ENCODE measurements at regions not wholly inside any gene's neighbourhood (a gene's known extent, or its start where the extent isn't known, plus 50 kb on each side); places are given as distances from the start of the nearest gene placed in this dataset.

DNA sequence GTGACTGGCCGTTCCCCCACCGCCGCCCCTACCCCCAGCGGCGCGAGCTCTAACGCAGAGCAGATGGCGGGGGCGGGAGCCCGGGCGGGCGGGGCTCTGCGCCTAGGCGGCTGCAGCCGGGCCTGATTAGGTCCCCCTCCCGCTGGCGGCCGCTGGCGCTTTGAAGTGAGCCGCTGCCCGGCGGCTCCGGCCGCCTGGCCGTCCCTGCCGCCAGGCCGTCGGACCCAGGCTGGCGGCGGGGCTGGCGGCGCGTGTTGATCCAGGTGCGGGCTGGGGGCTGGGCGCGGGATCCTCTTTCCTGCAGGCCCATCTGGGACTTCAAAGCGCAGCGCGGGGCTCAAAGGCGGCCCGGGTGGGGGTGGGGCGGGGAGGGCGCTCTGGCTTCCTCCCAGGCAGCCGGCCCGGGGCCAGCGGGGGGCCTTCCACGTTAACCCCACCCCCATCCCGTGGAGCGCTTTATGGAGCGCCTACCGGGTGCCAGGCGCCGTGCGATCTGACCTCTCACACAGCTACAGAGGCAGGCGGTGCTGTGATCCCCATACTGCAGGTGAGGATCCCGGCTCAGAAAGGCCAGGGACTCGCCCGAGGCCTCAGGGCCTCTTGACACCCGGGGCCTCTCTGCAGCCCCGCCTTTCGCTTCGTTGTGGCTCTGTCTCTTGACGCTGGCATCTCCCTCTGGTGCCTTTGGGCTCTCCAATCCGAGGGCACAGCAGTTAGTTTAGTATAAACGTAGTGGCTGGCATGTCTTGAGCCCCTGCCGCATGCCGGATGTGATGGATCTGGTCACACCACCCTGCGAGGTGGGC lies 80.0 kb upstream of the NKD1 start:
- Histone ChIP-seq H3K4me2 (peak overlapping the region; percentile 81), H3K4me1 (ENCODE audit: insufficient read depth) (peaks cover 32% of the 10 kb centered on the region), H4K20me1 (replicated peaks; ENCODE audit: insufficient read depth) (no peaks in the 10 kb centered on the region), H2AFZ (peak overlapping the region; percentile 88; the same call in 1 of the 2 replicates), H3K79me2 (replicated peaks; ENCODE audit: insufficient read depth) (no peaks in the 10 kb centered on the region), H3K9me2 (ENCODE audit: insufficient read depth) (peaks cover 6% of the 10 kb centered on the region; the same call in 1 of the 2 replicates), H3K27ac (ENCODE audit: low read depth) (no peak overlapping the region), H3K4me3 (peak overlapping the region; percentile 56), H3K36me3 (ENCODE audit: insufficient read depth) (no peaks in the 10 kb centered on the region), H3K27me3 (ENCODE audit: insufficient read depth) (peaks cover 43% of the 10 kb centered on the region), H3F3A (replicated peaks; ENCODE audit: low read depth) (no peaks in the 10 kb centered on the region)
- peaks cover 24% of the 10 kb centered on the region for H3K27me3 Mint-ChIP-seq (ENCODE audit: insufficient read depth, low read depth, poor library complexity)
- TF ChIP-seq JUNB (IDR thresholded peaks at IDR 0.05; ENCODE audit: unreplicated experiment) (no peak), POLR2AphosphoS5 (IDR thresholded peaks at IDR 0.05; ENCODE audit: low read depth) (no peak), ZNF331 (CRISPR knock-in tag; IDR thresholded peaks at IDR 0.05; ENCODE audit: low read depth) (no peak), STAT1 (IDR thresholded peaks at IDR 0.05; ENCODE audit: unreplicated experiment) (no peak), NANOG (IDR thresholded peaks at IDR 0.05; ENCODE audit: borderline replicate concordance) (no peak), EZH2phosphoT487 (IDR thresholded peaks at IDR 0.05; ENCODE audit: unreplicated experiment) (no peak), EZH2 (IDR thresholded peaks at IDR 0.05; ENCODE audit: low read depth, unreplicated experiment) (no peak), ZNF114 (CRISPR knock-in tag; IDR thresholded peaks at IDR 0.05) (no peak), CREB1 (CRISPR knock-in tag; IDR thresholded peaks at IDR 0.05; ENCODE audit: low read depth) (no peak)
- TF ChIP-seq, protein P1, sequence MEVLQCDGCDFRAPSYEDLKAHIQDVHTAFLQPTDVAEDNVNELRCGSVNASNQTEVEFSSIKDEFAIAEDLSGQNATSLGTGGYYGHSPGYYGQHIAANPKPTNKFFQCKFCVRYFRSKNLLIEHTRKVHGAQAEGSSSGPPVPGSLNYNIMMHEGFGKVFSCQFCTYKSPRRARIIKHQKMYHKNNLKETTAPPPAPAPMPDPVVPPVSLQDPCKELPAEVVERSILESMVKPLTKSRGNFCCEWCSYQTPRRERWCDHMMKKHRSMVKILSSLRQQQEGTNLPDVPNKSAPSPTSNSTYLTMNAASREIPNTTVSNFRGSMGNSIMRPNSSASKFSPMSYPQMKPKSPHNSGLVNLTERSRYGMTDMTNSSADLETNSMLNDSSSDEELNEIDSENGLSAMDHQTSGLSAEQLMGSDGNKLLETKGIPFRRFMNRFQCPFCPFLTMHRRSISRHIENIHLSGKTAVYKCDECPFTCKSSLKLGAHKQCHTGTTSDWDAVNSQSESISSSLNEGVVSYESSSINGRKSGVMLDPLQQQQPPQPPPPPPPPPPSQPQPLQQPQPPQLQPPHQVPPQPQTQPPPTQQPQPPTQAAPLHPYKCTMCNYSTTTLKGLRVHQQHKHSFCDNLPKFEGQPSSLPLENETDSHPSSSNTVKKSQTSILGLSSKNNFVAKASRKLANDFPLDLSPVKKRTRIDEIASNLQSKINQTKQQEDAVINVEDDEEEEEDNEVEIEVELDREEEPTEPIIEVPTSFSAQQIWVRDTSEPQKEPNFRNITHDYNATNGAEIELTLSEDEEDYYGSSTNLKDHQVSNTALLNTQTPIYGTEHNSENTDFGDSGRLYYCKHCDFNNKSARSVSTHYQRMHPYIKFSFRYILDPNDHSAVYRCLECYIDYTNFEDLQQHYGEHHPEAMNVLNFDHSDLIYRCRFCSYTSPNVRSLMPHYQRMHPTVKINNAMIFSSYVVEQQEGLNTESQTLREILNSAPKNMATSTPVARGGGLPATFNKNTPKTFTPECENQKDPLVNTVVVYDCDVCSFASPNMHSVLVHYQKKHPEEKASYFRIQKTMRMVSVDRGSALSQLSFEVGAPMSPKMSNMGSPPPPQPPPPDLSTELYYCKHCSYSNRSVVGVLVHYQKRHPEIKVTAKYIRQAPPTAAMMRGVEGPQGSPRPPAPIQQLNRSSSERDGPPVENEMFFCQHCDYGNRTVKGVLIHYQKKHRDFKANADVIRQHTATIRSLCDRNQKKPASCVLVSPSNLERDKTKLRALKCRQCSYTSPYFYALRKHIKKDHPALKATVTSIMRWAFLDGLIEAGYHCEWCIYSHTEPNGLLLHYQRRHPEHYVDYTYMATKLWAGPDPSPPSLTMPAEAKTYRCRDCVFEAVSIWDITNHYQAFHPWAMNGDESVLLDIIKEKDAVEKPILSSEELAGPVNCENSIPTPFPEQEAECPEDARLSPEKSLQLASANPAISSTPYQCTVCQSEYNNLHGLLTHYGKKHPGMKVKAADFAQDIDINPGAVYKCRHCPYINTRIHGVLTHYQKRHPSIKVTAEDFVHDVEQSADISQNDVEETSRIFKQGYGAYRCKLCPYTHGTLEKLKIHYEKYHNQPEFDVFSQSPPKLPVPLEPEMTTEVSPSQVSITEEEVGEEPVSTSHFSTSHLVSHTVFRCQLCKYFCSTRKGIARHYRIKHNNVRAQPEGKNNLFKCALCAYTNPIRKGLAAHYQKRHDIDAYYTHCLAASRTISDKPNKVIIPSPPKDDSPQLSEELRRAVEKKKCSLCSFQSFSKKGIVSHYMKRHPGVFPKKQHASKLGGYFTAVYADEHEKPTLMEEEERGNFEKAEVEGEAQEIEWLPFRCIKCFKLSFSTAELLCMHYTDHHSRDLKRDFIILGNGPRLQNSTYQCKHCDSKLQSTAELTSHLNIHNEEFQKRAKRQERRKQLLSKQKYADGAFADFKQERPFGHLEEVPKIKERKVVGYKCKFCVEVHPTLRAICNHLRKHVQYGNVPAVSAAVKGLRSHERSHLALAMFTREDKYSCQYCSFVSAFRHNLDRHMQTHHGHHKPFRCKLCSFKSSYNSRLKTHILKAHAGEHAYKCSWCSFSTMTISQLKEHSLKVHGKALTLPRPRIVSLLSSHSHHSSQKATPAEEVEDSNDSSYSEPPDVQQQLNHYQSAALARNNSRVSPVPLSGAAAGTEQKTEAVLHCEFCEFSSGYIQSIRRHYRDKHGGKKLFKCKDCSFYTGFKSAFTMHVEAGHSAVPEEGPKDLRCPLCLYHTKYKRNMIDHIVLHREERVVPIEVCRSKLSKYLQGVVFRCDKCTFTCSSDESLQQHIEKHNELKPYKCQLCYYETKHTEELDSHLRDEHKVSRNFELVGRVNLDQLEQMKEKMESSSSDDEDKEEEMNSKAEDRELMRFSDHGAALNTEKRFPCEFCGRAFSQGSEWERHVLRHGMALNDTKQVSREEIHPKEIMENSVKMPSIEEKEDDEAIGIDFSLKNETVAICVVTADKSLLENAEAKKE (CRISPR knock-in tag; IDR thresholded peaks at IDR 0.05) = no peak
- TF ChIP-seq, protein P2, sequence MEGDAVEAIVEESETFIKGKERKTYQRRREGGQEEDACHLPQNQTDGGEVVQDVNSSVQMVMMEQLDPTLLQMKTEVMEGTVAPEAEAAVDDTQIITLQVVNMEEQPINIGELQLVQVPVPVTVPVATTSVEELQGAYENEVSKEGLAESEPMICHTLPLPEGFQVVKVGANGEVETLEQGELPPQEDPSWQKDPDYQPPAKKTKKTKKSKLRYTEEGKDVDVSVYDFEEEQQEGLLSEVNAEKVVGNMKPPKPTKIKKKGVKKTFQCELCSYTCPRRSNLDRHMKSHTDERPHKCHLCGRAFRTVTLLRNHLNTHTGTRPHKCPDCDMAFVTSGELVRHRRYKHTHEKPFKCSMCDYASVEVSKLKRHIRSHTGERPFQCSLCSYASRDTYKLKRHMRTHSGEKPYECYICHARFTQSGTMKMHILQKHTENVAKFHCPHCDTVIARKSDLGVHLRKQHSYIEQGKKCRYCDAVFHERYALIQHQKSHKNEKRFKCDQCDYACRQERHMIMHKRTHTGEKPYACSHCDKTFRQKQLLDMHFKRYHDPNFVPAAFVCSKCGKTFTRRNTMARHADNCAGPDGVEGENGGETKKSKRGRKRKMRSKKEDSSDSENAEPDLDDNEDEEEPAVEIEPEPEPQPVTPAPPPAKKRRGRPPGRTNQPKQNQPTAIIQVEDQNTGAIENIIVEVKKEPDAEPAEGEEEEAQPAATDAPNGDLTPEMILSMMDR (conservative IDR thresholded peaks at IDR 0.05; ENCODE audit: low read depth in 2 of 2) = no peak
- TF ChIP-seq, protein P3, sequence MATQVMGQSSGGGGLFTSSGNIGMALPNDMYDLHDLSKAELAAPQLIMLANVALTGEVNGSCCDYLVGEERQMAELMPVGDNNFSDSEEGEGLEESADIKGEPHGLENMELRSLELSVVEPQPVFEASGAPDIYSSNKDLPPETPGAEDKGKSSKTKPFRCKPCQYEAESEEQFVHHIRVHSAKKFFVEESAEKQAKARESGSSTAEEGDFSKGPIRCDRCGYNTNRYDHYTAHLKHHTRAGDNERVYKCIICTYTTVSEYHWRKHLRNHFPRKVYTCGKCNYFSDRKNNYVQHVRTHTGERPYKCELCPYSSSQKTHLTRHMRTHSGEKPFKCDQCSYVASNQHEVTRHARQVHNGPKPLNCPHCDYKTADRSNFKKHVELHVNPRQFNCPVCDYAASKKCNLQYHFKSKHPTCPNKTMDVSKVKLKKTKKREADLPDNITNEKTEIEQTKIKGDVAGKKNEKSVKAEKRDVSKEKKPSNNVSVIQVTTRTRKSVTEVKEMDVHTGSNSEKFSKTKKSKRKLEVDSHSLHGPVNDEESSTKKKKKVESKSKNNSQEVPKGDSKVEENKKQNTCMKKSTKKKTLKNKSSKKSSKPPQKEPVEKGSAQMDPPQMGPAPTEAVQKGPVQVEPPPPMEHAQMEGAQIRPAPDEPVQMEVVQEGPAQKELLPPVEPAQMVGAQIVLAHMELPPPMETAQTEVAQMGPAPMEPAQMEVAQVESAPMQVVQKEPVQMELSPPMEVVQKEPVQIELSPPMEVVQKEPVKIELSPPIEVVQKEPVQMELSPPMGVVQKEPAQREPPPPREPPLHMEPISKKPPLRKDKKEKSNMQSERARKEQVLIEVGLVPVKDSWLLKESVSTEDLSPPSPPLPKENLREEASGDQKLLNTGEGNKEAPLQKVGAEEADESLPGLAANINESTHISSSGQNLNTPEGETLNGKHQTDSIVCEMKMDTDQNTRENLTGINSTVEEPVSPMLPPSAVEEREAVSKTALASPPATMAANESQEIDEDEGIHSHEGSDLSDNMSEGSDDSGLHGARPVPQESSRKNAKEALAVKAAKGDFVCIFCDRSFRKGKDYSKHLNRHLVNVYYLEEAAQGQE (IDR thresholded peaks at IDR 0.05; ENCODE audit: unreplicated experiment) = no peak
- ATAC-seq (peak; percentile 79), DNase-seq (ENCODE audit: low spot score) (peak; percentile 75)
- H3K27ac Mint-ChIP-seq = no peak overlapping the region
- peak overlapping the region; percentile 65 for H3K4me3 Mint-ChIP-seq
- H3K36me3 Mint-ChIP-seq (ENCODE audit: low read depth) = no peaks in the 10 kb centered on the region
- peaks cover 32% of the 10 kb centered on the region for H3K4me1 Mint-ChIP-seq
- no peaks in the 10 kb centered on the region for H3K9me3 Mint-ChIP-seq

Data from GM23338 (cell line).